RWPE1 (cell line): ENCODE measurements at regions not wholly inside any gene's neighbourhood (a gene's known extent, or its start where the extent isn't known, plus 50 kb on each side); places are given as distances from the start of the nearest gene placed in this dataset.

ENCODE experiments used
- CTCF ChIA-PET: fragments of 350-600 bp; sonication (Branson Sonifier 250); formaldehyde crosslinking; extraction: SDS; loops from one replicate; lab custom pipeline; 2021; lab: Yijun Ruan, JAX
- POLR2A ChIA-PET: fragments of 400-600 bp; formaldehyde crosslinking; extraction: SDS; loops from one replicate; lab custom pipeline; 2020; ENCODE audit warnings: antibody characterized with exemption; ENCODE audit not compliant: low non-redundant PET; lab: Yijun Ruan, JAX
- DNase-seq: peaks from one replicate; pipeline ENCODE4 v3.0.0; 2012; ENCODE audit warnings: low spot score
- H3K27ac ChIP-seq: fragments of 450-650 bp; 2 replicates; pipeline ENCODE4 v1.5.1; 2017
- CTCF ChIP-seq: fragments of 450-650 bp; conservative IDR thresholded peaks from 2 replicates; pipeline ENCODE4 v1.5.1; 2017; ENCODE audit warnings: low read depth, mild to moderate bottlenecking

GRCh38 chr18:22695674-22696073 lies 237.5 kb upstream of the RBBP8 start:
- POLR2A ChIA-PET: no interaction called here
- H3K27ac ChIP-seq: no peak overlapping the region
- no peak for TF ChIP-seq CTCF
- DNase-seq: no peak
- CTCF ChIA-PET: no interaction called here

- TF ChIP-seq CTCF: no peak
- POLR2A ChIA-PET: no interaction called here
- no peak overlapping the region for H3K27ac ChIP-seq
- DNase-seq: no peak
- CTCF ChIA-PET: interaction anchor here (0.5 kb wide), 1 partner anchor 836 kb away, joined by 3 read pairs; no protein-coding TSS in a partner anchor
Measured at GRCh38 chr18:22697561-22697960, 235.6 kb upstream of the RBBP8 start.

GRCh38 chr18:22698711-22699110 lies 234.4 kb upstream of the RBBP8 start:
- no peak overlapping the region for H3K27ac ChIP-seq
- ChIA-PET POLR2A (no interaction called here), CTCF (no interaction called here)
- TF ChIP-seq CTCF: no peak
- no peak for DNase-seq

GRCh38 chr18:22699629-22700028 lies 233.5 kb upstream of the RBBP8 start:
- ChIA-PET CTCF (no interaction called here), POLR2A (no interaction called here)
- no peak overlapping the region for H3K27ac ChIP-seq
- DNase-seq: no peak
- TF ChIP-seq CTCF: no peak

GRCh38 chr18:22700920-22701319 lies 232.2 kb upstream of the RBBP8 start:
- TF ChIP-seq CTCF: no peak
- POLR2A ChIA-PET: no interaction called here
- CTCF ChIA-PET: no interaction called here
- DNase-seq: no peak
- H3K27ac ChIP-seq: no peak overlapping the region

GRCh38 chr18:22701326-22701725 lies 231.8 kb upstream of the RBBP8 start:
- TF ChIP-seq CTCF: no peak
- DNase-seq: no peak
- ChIA-PET CTCF (no interaction called here), POLR2A (no interaction called here)
- H3K27ac ChIP-seq: no peak overlapping the region

GRCh38 chr18:22701795-22702194 lies 231.3 kb upstream of the RBBP8 start:
- no peak overlapping the region for H3K27ac ChIP-seq
- CTCF ChIA-PET: no interaction called here
- DNase-seq: no peak
- POLR2A ChIA-PET: no interaction called here
- no peak for TF ChIP-seq CTCF
